ENCODE measurements at regions not wholly inside any gene's neighbourhood (a gene's known extent, or its start where the extent isn't known, plus 50 kb on each side); places are given as distances from the start of the nearest gene placed in this dataset.
"Not testable (repeated sequence)": the region's sequence is repeated elsewhere in the genome, so short reads cannot be mapped to it uniquely, and the experiment has no call there.

GRCh38 chr5:166726406-166726805 is 1565.0 kb upstream of the WWC1 start:
- DNase-seq (ENCODE audit: low spot score) = no peak

- not testable (repeated sequence) for DNase-seq (ENCODE audit: low spot score)
These were observed 1548.5 kb upstream of the WWC1 start for GRCh38 chr5:166742951-166743350.

- DNase-seq (ENCODE audit: low spot score) = no peak
These were observed 1544.9 kb upstream of the WWC1 start for GRCh38 chr5:166746506-166746905.

GRCh38 chr5:166750376-166750775 is 1541.1 kb upstream of the WWC1 start:
- DNase-seq (ENCODE audit: low spot score) = no peak

- DNase-seq (ENCODE audit: low spot score) = no peak
These were observed 1533.3 kb upstream of the WWC1 start for GRCh38 chr5:166758151-166758550.

- no peak for DNase-seq (ENCODE audit: low spot score)
These were observed 1523.6 kb upstream of the WWC1 start for GRCh38 chr5:166767858-166768257.

- no peak for DNase-seq (ENCODE audit: low spot score)
These were observed 1522.9 kb upstream of the WWC1 start for GRCh38 chr5:166768536-166768935.

- DNase-seq (ENCODE audit: low spot score) = no peak
These were observed 1518.7 kb upstream of the WWC1 start for GRCh38 chr5:166772770-166773169.

GRCh38 chr5:166781737-166782136 is 1509.7 kb upstream of the WWC1 start:
- DNase-seq (ENCODE audit: low spot score) = no peak

GRCh38 chr5:166784545-166785078 is 1506.8 kb upstream of the WWC1 start:
- DNase-seq (ENCODE audit: low spot score) = no peak

GRCh38 chr5:166786178-166786577 is 1505.3 kb upstream of the WWC1 start:
- no peak for DNase-seq (ENCODE audit: low spot score)

- no peak for DNase-seq (ENCODE audit: low spot score)
These were observed 1504.6 kb upstream of the WWC1 start for GRCh38 chr5:166786889-166787288.

GRCh38 chr5:166788050-166788449 is 1503.4 kb upstream of the WWC1 start:
- DNase-seq (ENCODE audit: low spot score) = no peak

- DNase-seq (ENCODE audit: low spot score) = no peak
These were observed 1495.7 kb upstream of the WWC1 start for GRCh38 chr5:166795756-166796155.

GRCh38 chr5:166803058-166803457 is 1488.4 kb upstream of the WWC1 start:
- DNase-seq (ENCODE audit: low spot score) = no peak

- DNase-seq (ENCODE audit: low spot score) = not testable (repeated sequence)
These were observed 1487.2 kb upstream of the WWC1 start for GRCh38 chr5:166804223-166804622.

- not testable (repeated sequence) for DNase-seq (ENCODE audit: low spot score)
These were observed 1486.8 kb upstream of the WWC1 start for GRCh38 chr5:166804693-166805092.

- DNase-seq (ENCODE audit: low spot score) = not testable (repeated sequence)
These were observed 1481.3 kb upstream of the WWC1 start for GRCh38 chr5:166810093-166810658.

GRCh38 chr5:166810721-166811120 is 1480.7 kb upstream of the WWC1 start:
- DNase-seq (ENCODE audit: low spot score) = no peak

- no peak for DNase-seq (ENCODE audit: low spot score)
These were observed 1468.1 kb upstream of the WWC1 start for GRCh38 chr5:166823360-166823759.

- DNase-seq (ENCODE audit: low spot score) = no peak
These were observed 1457.2 kb upstream of the WWC1 start for GRCh38 chr5:166834246-166834645.

GRCh38 chr5:166845044-166845443 is 1446.4 kb upstream of the WWC1 start:
- no peak for DNase-seq (ENCODE audit: low spot score)

- DNase-seq (ENCODE audit: low spot score) = no peak
These were observed 1434.7 kb upstream of the WWC1 start for GRCh38 chr5:166856791-166857190.

GRCh38 chr5:166860426-166860825 is 1431.0 kb upstream of the WWC1 start:
- no peak for DNase-seq (ENCODE audit: low spot score)
